ENCODE measurements at regions not wholly inside any gene's neighbourhood (a gene's known extent, or its start where the extent isn't known, plus 50 kb on each side); places are given as distances from the start of the nearest gene placed in this dataset.

DNA sequence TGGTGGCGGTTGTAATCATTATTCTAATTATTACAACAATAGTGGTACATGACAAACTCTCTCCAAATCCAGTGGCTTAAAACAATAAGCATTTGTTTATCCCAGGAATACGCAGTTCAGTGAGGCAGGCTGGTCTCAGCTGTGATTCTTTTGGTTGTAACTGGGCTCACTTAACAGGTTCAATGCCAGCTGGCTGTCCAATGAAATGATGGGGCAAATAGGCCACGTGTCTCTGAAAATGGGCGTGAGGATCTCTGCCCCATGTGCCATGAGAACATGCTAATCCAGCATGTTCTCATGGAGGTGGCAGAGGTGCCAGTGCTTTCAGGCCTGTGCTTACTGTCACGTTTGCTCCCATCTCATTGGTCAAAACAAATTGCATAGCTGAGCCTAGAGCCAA lies 73.1 kb upstream of the CLMN start:
- H3K4me1 ChIP-seq (ENCODE audit: insufficient read depth) = no peaks in the 10 kb centered on the region
- no peak for DNase-seq (ENCODE audit: low spot score)
- no peaks in the 10 kb centered on the region for H3K27me3 ChIP-seq
- H2AFZ ChIP-seq = no peak overlapping the region
- H3K9me2 ChIP-seq (replicated peaks; ENCODE audit: insufficient read depth) = no peaks in the 10 kb centered on the region
- no peak overlapping the region for H3K4me2 ChIP-seq
- TF ChIP-seq EZH2phosphoT487 (IDR thresholded peaks at IDR 0.05; ENCODE audit: low read depth, severe bottlenecking, unreplicated experiment) = no peak
- no peak for TF ChIP-seq EZH2 (IDR thresholded peaks at IDR 0.05; ENCODE audit: borderline replicate concordance)
- TF ChIP-seq, protein P1, sequence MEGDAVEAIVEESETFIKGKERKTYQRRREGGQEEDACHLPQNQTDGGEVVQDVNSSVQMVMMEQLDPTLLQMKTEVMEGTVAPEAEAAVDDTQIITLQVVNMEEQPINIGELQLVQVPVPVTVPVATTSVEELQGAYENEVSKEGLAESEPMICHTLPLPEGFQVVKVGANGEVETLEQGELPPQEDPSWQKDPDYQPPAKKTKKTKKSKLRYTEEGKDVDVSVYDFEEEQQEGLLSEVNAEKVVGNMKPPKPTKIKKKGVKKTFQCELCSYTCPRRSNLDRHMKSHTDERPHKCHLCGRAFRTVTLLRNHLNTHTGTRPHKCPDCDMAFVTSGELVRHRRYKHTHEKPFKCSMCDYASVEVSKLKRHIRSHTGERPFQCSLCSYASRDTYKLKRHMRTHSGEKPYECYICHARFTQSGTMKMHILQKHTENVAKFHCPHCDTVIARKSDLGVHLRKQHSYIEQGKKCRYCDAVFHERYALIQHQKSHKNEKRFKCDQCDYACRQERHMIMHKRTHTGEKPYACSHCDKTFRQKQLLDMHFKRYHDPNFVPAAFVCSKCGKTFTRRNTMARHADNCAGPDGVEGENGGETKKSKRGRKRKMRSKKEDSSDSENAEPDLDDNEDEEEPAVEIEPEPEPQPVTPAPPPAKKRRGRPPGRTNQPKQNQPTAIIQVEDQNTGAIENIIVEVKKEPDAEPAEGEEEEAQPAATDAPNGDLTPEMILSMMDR (IDR thresholded peaks at IDR 0.05; ENCODE audit: poor library complexity) = no peak
- no peaks in the 10 kb centered on the region for H3K79me2 ChIP-seq
- no peak overlapping the region for H3K27ac ChIP-seq
- no peak overlapping the region for H3K4me3 ChIP-seq
- no peaks in the 10 kb centered on the region for H3K9me3 ChIP-seq (ENCODE audit: low read depth)
- H3K36me3 ChIP-seq (replicated peaks; ENCODE audit: insufficient read depth, low read depth) = no peaks in the 10 kb centered on the region
- no peaks in the 10 kb centered on the region for H4K20me1 ChIP-seq (ENCODE audit: insufficient read depth, poor library complexity, severe bottlenecking)
- WGBS (ENCODE audit: low lambda C conversion rate, missing lambda C conversion rate) = 87% methylated on average over 5 of the region's 5 CpGs

DNA sequence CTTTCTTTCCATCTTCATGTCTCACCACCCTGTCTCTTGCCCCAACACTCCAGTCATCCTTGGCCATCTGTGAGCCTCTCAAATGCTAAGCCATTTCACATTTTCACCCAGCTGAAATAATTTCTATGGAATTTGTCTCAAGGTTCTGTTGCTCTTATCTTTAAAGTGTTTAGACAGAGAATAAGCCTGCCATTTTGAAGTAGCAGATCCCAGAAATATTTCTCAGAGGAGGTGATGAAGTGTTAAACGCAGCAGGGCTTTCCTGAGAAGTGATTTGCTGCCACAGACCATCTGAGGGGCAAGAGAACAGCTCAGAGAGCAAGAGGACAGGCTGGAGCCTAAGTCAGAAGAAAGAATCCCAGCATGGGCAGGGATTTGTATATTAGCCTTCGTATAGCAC lies 71.6 kb upstream of the CLMN start:
- no peaks in the 10 kb centered on the region for H3K9me2 ChIP-seq (replicated peaks; ENCODE audit: insufficient read depth)
- H2AFZ ChIP-seq = no peak overlapping the region
- H3K4me1 ChIP-seq (ENCODE audit: insufficient read depth) = no peaks in the 10 kb centered on the region
- no peaks in the 10 kb centered on the region for H3K36me3 ChIP-seq (replicated peaks; ENCODE audit: insufficient read depth, low read depth)
- no peak overlapping the region for H3K4me3 ChIP-seq
- no peaks in the 10 kb centered on the region for H3K9me3 ChIP-seq (ENCODE audit: low read depth)
- DNase-seq (ENCODE audit: low spot score) = no peak
- WGBS (ENCODE audit: low lambda C conversion rate, missing lambda C conversion rate) = 46% methylated on average over 2 of the region's 2 CpGs
- TF ChIP-seq EZH2phosphoT487 (IDR thresholded peaks at IDR 0.05; ENCODE audit: low read depth, severe bottlenecking, unreplicated experiment) = peak; percentile 35
- TF ChIP-seq, protein P1 (IDR thresholded peaks at IDR 0.05; ENCODE audit: poor library complexity) = no peak
- no peaks in the 10 kb centered on the region for H3K79me2 ChIP-seq
- H3K4me2 ChIP-seq = no peak overlapping the region
- H3K27ac ChIP-seq = no peak overlapping the region
- no peaks in the 10 kb centered on the region for H4K20me1 ChIP-seq (ENCODE audit: insufficient read depth, poor library complexity, severe bottlenecking)
- no peaks in the 10 kb centered on the region for H3K27me3 ChIP-seq

DNA sequence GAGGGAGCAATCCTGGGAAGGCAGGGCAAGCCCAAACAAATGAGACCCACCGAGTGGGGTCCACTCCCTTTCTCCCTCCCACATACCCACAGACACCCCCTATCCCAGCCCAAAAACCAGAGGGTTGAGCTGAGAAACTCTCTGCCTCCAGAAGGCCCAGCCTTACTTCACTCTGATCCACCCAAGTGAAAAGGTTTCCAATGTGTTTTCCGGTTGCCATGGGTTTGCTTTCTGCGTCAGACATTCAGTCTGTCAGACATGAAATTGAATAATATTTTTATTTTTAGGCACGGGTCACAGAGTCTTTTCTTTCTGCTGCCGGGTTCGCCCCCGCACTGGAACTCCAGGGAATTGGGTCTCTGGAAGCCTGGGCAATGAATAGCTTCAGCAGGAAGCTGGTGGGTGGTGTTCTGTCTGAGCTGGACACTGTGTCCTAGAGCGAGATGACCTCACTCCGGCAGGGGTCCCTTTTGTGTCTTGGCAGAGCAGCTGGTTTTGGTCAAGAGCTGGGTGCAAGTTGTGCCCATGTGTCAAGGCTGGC lies 69.8 kb upstream of the CLMN start:
- Histone ChIP-seq H3K36me3 (replicated peaks; ENCODE audit: insufficient read depth, low read depth) (no peaks in the 10 kb centered on the region), H3K4me3 (no peak overlapping the region), H4K20me1 (ENCODE audit: insufficient read depth, poor library complexity, severe bottlenecking) (no peaks in the 10 kb centered on the region), H3K27ac (no peak overlapping the region), H3K27me3 (no peaks in the 10 kb centered on the region), H3K9me2 (replicated peaks; ENCODE audit: insufficient read depth) (no peaks in the 10 kb centered on the region), H3K9me3 (ENCODE audit: low read depth) (no peaks in the 10 kb centered on the region), H3K79me2 (no peaks in the 10 kb centered on the region), H3K4me2 (no peak overlapping the region), H2AFZ (no peak overlapping the region), H3K4me1 (ENCODE audit: insufficient read depth) (no peaks in the 10 kb centered on the region)
- TF ChIP-seq EZH2 (IDR thresholded peaks at IDR 0.05; ENCODE audit: borderline replicate concordance) (no peak), EZH2phosphoT487 (IDR thresholded peaks at IDR 0.05; ENCODE audit: low read depth, severe bottlenecking, unreplicated experiment) (no peak)
- TF ChIP-seq, protein P1 (IDR thresholded peaks at IDR 0.05; ENCODE audit: poor library complexity) = no peak
- DNase-seq (ENCODE audit: low spot score) = no peak
- 93% methylated on average over 9 of the region's 9 CpGs for WGBS (ENCODE audit: low lambda C conversion rate, missing lambda C conversion rate)

- Histone ChIP-seq H3K4me1 (ENCODE audit: insufficient read depth) (no peaks in the 10 kb centered on the region), H3K4me3 (no peak overlapping the region), H3K79me2 (no peaks in the 10 kb centered on the region), H3K27me3 (no peaks in the 10 kb centered on the region), H3K36me3 (replicated peaks; ENCODE audit: insufficient read depth, low read depth) (no peaks in the 10 kb centered on the region), H3K9me2 (replicated peaks; ENCODE audit: insufficient read depth) (no peaks in the 10 kb centered on the region), H3K9me3 (ENCODE audit: low read depth) (no peaks in the 10 kb centered on the region), H3K4me2 (no peak overlapping the region), H3K27ac (no peak overlapping the region), H4K20me1 (ENCODE audit: insufficient read depth, poor library complexity, severe bottlenecking) (no peaks in the 10 kb centered on the region), H2AFZ (no peak overlapping the region)
- no peak for DNase-seq (ENCODE audit: low spot score)
- 73% methylated on average over 4 of the region's 4 CpGs for WGBS (ENCODE audit: low lambda C conversion rate, missing lambda C conversion rate)
- TF ChIP-seq, protein P1 (IDR thresholded peaks at IDR 0.05; ENCODE audit: poor library complexity) = no peak
- TF ChIP-seq EZH2 (IDR thresholded peaks at IDR 0.05; ENCODE audit: borderline replicate concordance) = no peak
- no peak for TF ChIP-seq EZH2phosphoT487 (IDR thresholded peaks at IDR 0.05; ENCODE audit: low read depth, severe bottlenecking, unreplicated experiment)
Measured at GRCh38 chr14:95388699-95389098, 69.0 kb upstream of the CLMN start.
